Osteocyte (in vitro differentiated cells): ENCODE measurements at regions not wholly inside any gene's neighbourhood (a gene's known extent, or its start where the extent isn't known, plus 50 kb on each side); places are given as distances from the start of the nearest gene placed in this dataset.

Experiments
- DNase-seq: peaks from one replicate; pipeline ENCODE4 v3.0.0; 2021; ENCODE audit warnings: mixed read lengths; ENCODE audit not compliant: unreplicated experiment; ENCODE audit errors: extremely low spot score
- H3K27ac Mint-ChIP-seq: one replicate; pipeline ENCODE4 v1.8.0; 2021; ENCODE audit warnings: mild to moderate bottlenecking, mixed read lengths; ENCODE audit not compliant: unreplicated experiment
- H3K27me3 Mint-ChIP-seq: one replicate; pipeline ENCODE4 v1.8.0; 2021; ENCODE audit warnings: mixed read lengths; ENCODE audit not compliant: unreplicated experiment
- H3K36me3 Mint-ChIP-seq: one replicate; pipeline ENCODE4 v1.8.0; 2021; ENCODE audit warnings: mixed read lengths; ENCODE audit not compliant: unreplicated experiment
- H3K4me1 Mint-ChIP-seq: one replicate; pipeline ENCODE4 v1.8.0; 2021; ENCODE audit warnings: mixed read lengths; ENCODE audit not compliant: unreplicated experiment
- H3K4me3 Mint-ChIP-seq: one replicate; pipeline ENCODE4 v1.8.0; 2021; ENCODE audit warnings: mild to moderate bottlenecking, moderate library complexity, mixed read lengths; ENCODE audit not compliant: unreplicated experiment
- H3K9me3 Mint-ChIP-seq: one replicate; pipeline ENCODE4 v1.8.0; 2021; ENCODE audit warnings: mixed read lengths; ENCODE audit not compliant: unreplicated experiment
- CTCF ChIP-seq: fragments of 200-600 bp; sonication (generic); IDR thresholded peaks from 2 replicates; pipeline ENCODE4 v1.5.0; 2021; ENCODE audit warnings: antibody characterized with exemption, mild to moderate bottlenecking, moderate library complexity

GRCh38 chr7:92961961-92962360 is 125.6 kb upstream of the CDK6 start:
- TF ChIP-seq CTCF, result no peak
- no peak overlapping the region for H3K27ac Mint-ChIP-seq
- no peak for DNase-seq
- H3K9me3 Mint-ChIP-seq, result peaks cover 21% of the 10 kb centered on the region
- H3K4me3 Mint-ChIP-seq, result no peak overlapping the region
- H3K36me3 Mint-ChIP-seq, result peaks cover 7% of the 10 kb centered on the region
- no peaks in the 10 kb centered on the region for H3K4me1 Mint-ChIP-seq
- H3K27me3 Mint-ChIP-seq, result peaks cover 14% of the 10 kb centered on the region

- Mint-ChIP-seq H3K36me3 (peaks cover 7% of the 10 kb centered on the region), H3K27me3 (peaks cover 14% of the 10 kb centered on the region), H3K27ac (no peak overlapping the region), H3K4me3 (no peak overlapping the region), H3K4me1 (no peaks in the 10 kb centered on the region), H3K9me3 (peaks cover 31% of the 10 kb centered on the region)
- DNase-seq, result no peak
- no peak for TF ChIP-seq CTCF
Observed at GRCh38 chr7:92956575-92956974, 120.2 kb upstream of the CDK6 start.

GRCh38 chr7:92955081-92955480 is 118.7 kb upstream of the CDK6 start:
- H3K9me3 Mint-ChIP-seq, result peaks cover 31% of the 10 kb centered on the region
- no peak for DNase-seq
- H3K27me3 Mint-ChIP-seq, result peaks cover 14% of the 10 kb centered on the region
- no peak for TF ChIP-seq CTCF
- no peaks in the 10 kb centered on the region for H3K4me1 Mint-ChIP-seq
- no peak overlapping the region for H3K27ac Mint-ChIP-seq
- H3K4me3 Mint-ChIP-seq, result no peak overlapping the region
- H3K36me3 Mint-ChIP-seq, result peaks cover 5% of the 10 kb centered on the region

- Mint-ChIP-seq H3K36me3 (peaks cover 5% of the 10 kb centered on the region), H3K4me1 (no peaks in the 10 kb centered on the region), H3K27ac (no peak overlapping the region), H3K27me3 (peaks cover 12% of the 10 kb centered on the region), H3K9me3 (peaks cover 24% of the 10 kb centered on the region), H3K4me3 (no peak overlapping the region)
- no peak for DNase-seq
- TF ChIP-seq CTCF, result no peak
Observed at GRCh38 chr7:92953657-92954056, 117.3 kb upstream of the CDK6 start.

- Mint-ChIP-seq H3K27me3 (no peaks in the 10 kb centered on the region), H3K36me3 (no peaks in the 10 kb centered on the region), H3K4me3 (no peak overlapping the region), H3K4me1 (no peaks in the 10 kb centered on the region), H3K27ac (no peak overlapping the region), H3K9me3 (peaks cover 5% of the 10 kb centered on the region)
- TF ChIP-seq CTCF, result no peak
- DNase-seq, result no peak
Observed at GRCh38 chr7:92949748-92950147, 113.4 kb upstream of the CDK6 start.
